ENCODE measurements at regions not wholly inside any gene's neighbourhood (a gene's known extent, or its start where the extent isn't known, plus 50 kb on each side); places are given as distances from the start of the nearest gene placed in this dataset.

DNA sequence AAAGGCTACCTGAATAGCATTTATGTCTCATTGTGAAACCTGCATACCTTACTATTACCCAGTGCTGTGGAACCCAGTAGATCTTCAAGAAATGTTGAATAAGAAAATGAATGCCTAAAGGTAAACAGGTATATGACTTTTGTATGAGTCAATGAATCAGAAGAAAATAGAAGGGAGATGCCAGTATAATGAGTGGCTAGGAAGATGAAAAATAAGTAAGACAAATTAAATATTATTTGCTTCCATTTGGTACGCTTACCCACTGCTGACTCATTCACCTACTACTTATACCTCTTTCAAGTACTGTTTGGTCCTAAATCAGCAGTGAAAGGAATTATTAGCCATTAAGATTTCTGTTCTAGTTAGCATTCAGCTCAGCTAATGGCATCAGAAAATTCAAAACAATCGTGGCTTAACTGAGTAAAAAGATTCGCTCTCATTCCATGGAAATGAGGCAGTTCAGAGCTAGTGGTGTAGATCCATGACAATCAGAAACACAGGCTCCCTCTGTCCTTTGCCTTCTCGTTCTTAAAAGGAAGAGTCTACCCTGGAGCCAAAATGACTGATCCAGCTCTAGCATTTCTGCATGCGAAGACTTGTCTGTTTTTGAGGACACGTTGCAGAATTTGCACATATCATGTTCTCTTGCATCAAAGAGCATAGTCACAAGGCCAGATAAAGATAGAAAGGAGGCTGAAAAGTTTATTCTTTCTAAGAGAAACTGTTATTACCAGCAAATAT is 705.8 kb upstream of the USP15 start:
- Histone ChIP-seq H3K79me2 (ENCODE audit: control insufficient read depth, low read length) (no peaks in the 10 kb centered on the region), H4K20me1 (ENCODE audit: control insufficient read depth, insufficient read depth, low read depth, low read length) (no peaks in the 10 kb centered on the region), H3K4me3 (ENCODE audit: low read length) (no peak overlapping the region), H3K36me3 (ENCODE audit: control insufficient read depth, low read length) (no peaks in the 10 kb centered on the region), H3K4me1 (ENCODE audit: control insufficient read depth, low read length) (no peaks in the 10 kb centered on the region), H3K27ac (ENCODE audit: low read depth, low read length) (no peak overlapping the region), H3K4me2 (ENCODE audit: low read length) (no peak overlapping the region), H3K9me3 (ENCODE audit: control insufficient read depth, insufficient read depth, low read length) (no peaks in the 10 kb centered on the region), H3K27me3 (ENCODE audit: control insufficient read depth, low read length) (no peaks in the 10 kb centered on the region), H3K9me2 (replicated peaks; ENCODE audit: control insufficient read depth, low read length) (no peaks in the 10 kb centered on the region), H3F3A (ENCODE audit: control insufficient read depth, insufficient read depth) (no peaks in the 10 kb centered on the region)
- TF ChIP-seq EZH2phosphoT487 (IDR thresholded peaks at IDR 0.05; ENCODE audit: borderline replicate concordance, low read length) = no peak
- TF ChIP-seq, protein P1, sequence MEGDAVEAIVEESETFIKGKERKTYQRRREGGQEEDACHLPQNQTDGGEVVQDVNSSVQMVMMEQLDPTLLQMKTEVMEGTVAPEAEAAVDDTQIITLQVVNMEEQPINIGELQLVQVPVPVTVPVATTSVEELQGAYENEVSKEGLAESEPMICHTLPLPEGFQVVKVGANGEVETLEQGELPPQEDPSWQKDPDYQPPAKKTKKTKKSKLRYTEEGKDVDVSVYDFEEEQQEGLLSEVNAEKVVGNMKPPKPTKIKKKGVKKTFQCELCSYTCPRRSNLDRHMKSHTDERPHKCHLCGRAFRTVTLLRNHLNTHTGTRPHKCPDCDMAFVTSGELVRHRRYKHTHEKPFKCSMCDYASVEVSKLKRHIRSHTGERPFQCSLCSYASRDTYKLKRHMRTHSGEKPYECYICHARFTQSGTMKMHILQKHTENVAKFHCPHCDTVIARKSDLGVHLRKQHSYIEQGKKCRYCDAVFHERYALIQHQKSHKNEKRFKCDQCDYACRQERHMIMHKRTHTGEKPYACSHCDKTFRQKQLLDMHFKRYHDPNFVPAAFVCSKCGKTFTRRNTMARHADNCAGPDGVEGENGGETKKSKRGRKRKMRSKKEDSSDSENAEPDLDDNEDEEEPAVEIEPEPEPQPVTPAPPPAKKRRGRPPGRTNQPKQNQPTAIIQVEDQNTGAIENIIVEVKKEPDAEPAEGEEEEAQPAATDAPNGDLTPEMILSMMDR (IDR thresholded peaks at IDR 0.05; ENCODE audit: low read depth, low read length, poor library complexity, severe bottlenecking) = no peak

DNA sequence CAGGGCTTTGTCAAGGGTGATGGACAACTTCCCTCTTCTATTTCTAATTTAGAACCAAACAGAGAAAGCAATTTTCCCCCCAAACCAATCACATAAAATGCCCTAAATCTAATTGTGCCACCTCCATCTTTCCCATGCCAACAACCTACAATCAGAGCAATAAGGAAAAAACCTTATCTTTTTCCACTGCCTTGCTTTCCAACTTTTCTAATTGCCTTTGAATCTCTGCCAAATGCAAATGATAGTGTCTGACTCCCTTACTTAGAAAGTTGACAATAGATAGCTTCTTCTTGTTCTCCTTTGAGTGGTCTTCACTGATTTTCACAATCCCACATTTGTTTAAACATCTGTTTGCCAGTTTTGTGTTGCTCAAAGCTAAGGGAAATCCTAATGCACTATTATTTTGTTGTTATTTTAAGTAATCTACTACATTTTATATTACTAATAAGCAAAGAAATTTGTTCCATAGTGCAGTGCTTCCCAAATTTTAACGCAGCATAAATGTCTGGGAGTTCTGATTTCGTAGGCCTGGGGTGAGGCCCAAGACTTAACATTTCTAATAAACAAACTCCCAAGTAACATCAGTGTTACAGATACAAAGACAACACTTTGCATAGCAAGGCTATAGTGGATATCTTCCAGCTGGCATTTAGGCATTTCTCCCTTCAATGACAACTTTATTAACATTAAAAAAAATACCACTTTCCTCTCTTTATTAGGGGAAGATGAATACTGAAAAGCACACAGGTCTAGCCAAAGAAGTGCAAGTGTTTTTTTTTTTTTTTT is 696.3 kb upstream of the USP15 start:
- TF ChIP-seq, protein P1 (IDR thresholded peaks at IDR 0.05; ENCODE audit: low read depth, low read length, poor library complexity, severe bottlenecking) = no peak
- TF ChIP-seq EZH2phosphoT487 (IDR thresholded peaks at IDR 0.05; ENCODE audit: borderline replicate concordance, low read length) = no peak
- Histone ChIP-seq H4K20me1 (ENCODE audit: control insufficient read depth, insufficient read depth, low read depth, low read length) (no peaks in the 10 kb centered on the region), H3K9me3 (ENCODE audit: control insufficient read depth, insufficient read depth, low read length) (no peaks in the 10 kb centered on the region), H3K79me2 (ENCODE audit: control insufficient read depth, low read length) (no peaks in the 10 kb centered on the region), H3F3A (ENCODE audit: control insufficient read depth, insufficient read depth) (no peaks in the 10 kb centered on the region), H3K4me3 (ENCODE audit: low read length) (no peak overlapping the region), H3K27me3 (ENCODE audit: control insufficient read depth, low read length) (no peaks in the 10 kb centered on the region), H3K27ac (ENCODE audit: low read depth, low read length) (no peak overlapping the region), H3K36me3 (ENCODE audit: control insufficient read depth, low read length) (no peaks in the 10 kb centered on the region), H3K9me2 (replicated peaks; ENCODE audit: control insufficient read depth, low read length) (no peaks in the 10 kb centered on the region), H3K4me2 (ENCODE audit: low read length) (no peak overlapping the region), H3K4me1 (ENCODE audit: control insufficient read depth, low read length) (no peaks in the 10 kb centered on the region)

DNA sequence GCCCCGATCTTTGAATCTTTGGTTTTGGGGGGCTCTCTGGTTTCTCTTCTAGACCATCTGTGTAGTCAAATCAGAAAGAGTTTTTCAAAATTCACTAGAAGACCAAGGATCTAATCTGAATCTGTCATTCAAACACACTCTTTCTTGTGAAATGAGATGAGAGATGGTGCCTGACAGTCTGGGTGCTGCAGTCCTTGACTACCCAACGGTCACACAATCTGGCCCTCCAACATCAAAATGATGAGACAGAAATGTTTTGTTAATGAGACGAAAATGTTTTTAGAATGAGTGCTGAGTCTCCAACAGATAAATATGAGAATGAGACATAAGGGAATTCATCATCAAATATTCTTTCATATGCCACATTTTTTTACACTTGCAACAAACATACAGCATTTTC is 695.7 kb upstream of the USP15 start:
- H3K79me2 ChIP-seq (ENCODE audit: control insufficient read depth, low read length) = no peaks in the 10 kb centered on the region
- H3K27ac ChIP-seq (ENCODE audit: low read depth, low read length) = no peak overlapping the region
- no peak overlapping the region for H3K4me3 ChIP-seq (ENCODE audit: low read length)
- H3K9me3 ChIP-seq (ENCODE audit: control insufficient read depth, insufficient read depth, low read length) = no peaks in the 10 kb centered on the region
- no peaks in the 10 kb centered on the region for H3K36me3 ChIP-seq (ENCODE audit: control insufficient read depth, low read length)
- no peaks in the 10 kb centered on the region for H3K27me3 ChIP-seq (ENCODE audit: control insufficient read depth, low read length)
- H3K4me2 ChIP-seq (ENCODE audit: low read length) = no peak overlapping the region
- H3K4me1 ChIP-seq (ENCODE audit: control insufficient read depth, low read length) = no peaks in the 10 kb centered on the region
- no peaks in the 10 kb centered on the region for H4K20me1 ChIP-seq (ENCODE audit: control insufficient read depth, insufficient read depth, low read depth, low read length)
- H3F3A ChIP-seq (ENCODE audit: control insufficient read depth, insufficient read depth) = no peaks in the 10 kb centered on the region
- no peaks in the 10 kb centered on the region for H3K9me2 ChIP-seq (replicated peaks; ENCODE audit: control insufficient read depth, low read length)
- no peak for TF ChIP-seq EZH2phosphoT487 (IDR thresholded peaks at IDR 0.05; ENCODE audit: borderline replicate concordance, low read length)
- TF ChIP-seq, protein P1 (IDR thresholded peaks at IDR 0.05; ENCODE audit: low read depth, low read length, poor library complexity, severe bottlenecking) = no peak

All from DOHH2 (cell line).